HL-60 (cell line): ENCODE measurements at regions not wholly inside any gene's neighbourhood (a gene's known extent, or its start where the extent isn't known, plus 50 kb on each side); places are given as distances from the start of the nearest gene placed in this dataset.

Experiments used
- DNase-seq, 2 experiments: peaks; one replicate each; pipeline ENCODE4 v3.0.0-alpha.2; 2010 to 2020; ENCODE audit warnings: low read depth in 1 of 2, low spot score in 1 of 2
- H3K27ac ChIP-seq: fragments of 250-450 bp; sonication (Bioruptor Pico); replicated peaks from 2 replicates; pipeline ENCODE4 v1.5.1; 2020; ENCODE audit warnings: mild to moderate bottlenecking, moderate library complexity
- H3K27me3 ChIP-seq: fragments of 250-450 bp; sonication (Bioruptor Pico); 2 replicates; pipeline ENCODE4 v1.5.1; 2021; ENCODE audit warnings: mild to moderate bottlenecking, moderate library complexity; ENCODE audit not compliant: insufficient read depth, poor library complexity, severe bottlenecking
- H3K4me3 ChIP-seq: replicated peaks from 2 replicates; pipeline ENCODE4 v1.5.1; 2011; ENCODE audit warnings: mild to moderate bottlenecking, control low read depth, low read length; ENCODE audit not compliant: insufficient read depth
- CTCF ChIP-seq: IDR thresholded peaks from one replicate; pipeline ENCODE4 v1.5.1; 2011; ENCODE audit warnings: low read length, control low read depth, inconsistent platforms; ENCODE audit not compliant: insufficient read depth
- GABPA ChIP-seq: IDR thresholded peaks from 2 replicates; pipeline ENCODE4 v1.6.1; 2012; ENCODE audit warnings: low read depth
- POLR2AphosphoS5 ChIP-seq: IDR thresholded peaks from 2 replicates; pipeline ENCODE4 v1.6.1; 2012; ENCODE audit warnings: low read depth
- REST ChIP-seq: IDR thresholded peaks from 2 replicates; pipeline ENCODE4 v1.6.1; 2012; ENCODE audit warnings: low read depth; ENCODE audit not compliant: insufficient replicate concordance
- SPI1 ChIP-seq: IDR thresholded peaks from 2 replicates; pipeline ENCODE4 v1.6.1; 2012; ENCODE audit warnings: low read depth, mild to moderate bottlenecking, borderline replicate concordance

GRCh38 chr6:8941577-8941976, 506.2 kb upstream of the SLC35B3 start:
- Histone ChIP-seq H3K27me3 (no peaks in the 10 kb centered on the region), H3K4me3 (no peak overlapping the region), H3K27ac (no peak overlapping the region)
- TF ChIP-seq CTCF (no peak), REST (no peak), SPI1 (no peak), POLR2AphosphoS5 (no peak), GABPA (no peak)
- DNase-seq = no peak

- Histone ChIP-seq H3K4me3 (no peak overlapping the region), H3K27me3 (no peaks in the 10 kb centered on the region), H3K27ac (no peak overlapping the region)
- TF ChIP-seq POLR2AphosphoS5 (no peak), REST (no peak), GABPA (no peak), CTCF (no peak), SPI1 (no peak)
- no peak for DNase-seq
These were observed 505.0 kb upstream of the SLC35B3 start for GRCh38 chr6:8940356-8940755.

GRCh38 chr6:8939615-8940014, 504.3 kb upstream of the SLC35B3 start:
- no peaks in the 10 kb centered on the region for H3K27me3 ChIP-seq
- TF ChIP-seq POLR2AphosphoS5 = no peak
- TF ChIP-seq REST = no peak
- TF ChIP-seq GABPA = no peak
- no peak for TF ChIP-seq CTCF
- TF ChIP-seq SPI1 = peak; percentile 72; the same call in 1 of the 2 replicates
- no peak for DNase-seq

More at GRCh38 chr6:8939615-8940014, 504.3 kb upstream of the SLC35B3 start:
- Histone ChIP-seq H3K4me3 (no peak overlapping the region), H3K27ac (no peak overlapping the region)
